DMS53 treated with DMSO at 0.1 percent for 48 hours (cell line): ENCODE measurements at regions not wholly inside any gene's neighbourhood (a gene's known extent, or its start where the extent isn't known, plus 50 kb on each side); places are given as distances from the start of the nearest gene placed in this dataset.
"Not testable (repeated sequence)": the region's sequence is repeated elsewhere in the genome, so short reads cannot be mapped to it uniquely, and the experiment has no call there.

Experiments
- DNase-seq: peaks from one replicate; lab custom pipeline; 2025; ENCODE audit not compliant: unreplicated experiment; lab: John Stamatoyannopoulos, UW

GRCh38 chr5:99177796-99178195 lies 249.0 kb upstream of the CHD1 start:
- no peak for DNase-seq

- DNase-seq: no peak
Measured at GRCh38 chr5:99176186-99176585, 247.4 kb upstream of the CHD1 start.

GRCh38 chr5:99169309-99169708 lies 240.5 kb upstream of the CHD1 start:
- DNase-seq: peak; percentile 13

GRCh38 chr5:99161538-99161937 lies 232.7 kb upstream of the CHD1 start:
- DNase-seq: not testable (repeated sequence)

DNA sequence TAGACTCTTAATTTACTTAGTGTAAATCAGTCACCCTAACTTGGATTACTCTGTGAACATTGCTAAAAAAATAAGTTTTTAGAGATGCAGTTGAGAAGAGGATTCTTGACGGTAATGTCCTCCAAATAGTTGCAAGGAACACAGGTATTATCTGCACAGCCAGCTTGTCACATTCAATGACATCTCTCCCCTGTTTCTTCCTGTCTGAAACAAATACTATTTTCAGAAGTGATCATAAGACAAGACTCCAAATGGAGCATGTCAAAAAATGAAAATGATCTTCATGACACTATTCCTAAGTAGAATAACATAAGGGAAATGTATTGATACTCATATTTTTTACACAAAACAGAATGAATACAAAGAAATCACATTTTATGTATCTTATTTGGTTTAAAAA lies 227.9 kb upstream of the CHD1 start:
- DNase-seq: no peak

- not testable (repeated sequence) for DNase-seq
Measured at GRCh38 chr5:99143283-99143795, 214.5 kb upstream of the CHD1 start.

DNA sequence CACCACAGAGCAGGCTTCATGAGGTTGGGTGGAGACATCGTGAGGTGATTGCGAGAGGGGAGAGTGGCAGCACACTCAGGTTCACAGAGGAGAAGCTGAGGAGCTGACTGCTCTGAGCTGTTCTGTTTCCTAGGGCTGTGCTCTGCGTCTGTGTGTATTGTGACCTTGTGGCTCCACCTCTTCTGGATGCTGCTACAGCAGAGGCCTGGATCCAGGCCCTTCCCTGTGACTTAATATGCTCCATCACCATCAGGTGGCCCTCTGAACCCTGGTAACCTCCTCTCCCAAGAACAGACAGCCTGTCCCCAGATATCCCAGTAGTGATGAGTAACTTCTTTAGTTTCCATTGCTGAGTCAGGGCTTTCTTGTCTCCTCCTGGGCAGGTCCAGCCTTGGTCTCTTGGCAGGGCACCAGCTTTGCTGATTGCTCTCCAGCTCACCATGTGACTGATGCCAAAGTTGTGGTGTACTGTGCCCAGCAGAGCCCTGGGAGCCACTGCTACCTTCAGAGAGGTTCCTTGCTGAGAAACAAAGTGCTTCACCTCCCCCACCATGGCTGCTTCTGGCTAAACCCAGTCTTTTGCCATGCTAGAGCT lies 212.8 kb upstream of the CHD1 start:
- DNase-seq: no peak

GRCh38 chr5:99138911-99139310 lies 210.1 kb upstream of the CHD1 start:
- DNase-seq: no peak

- no peak for DNase-seq
Measured at GRCh38 chr5:99133921-99134320, 205.1 kb upstream of the CHD1 start.

GRCh38 chr5:99129768-99130501 lies 201.1 kb upstream of the CHD1 start:
- DNase-seq: no peak

DNA sequence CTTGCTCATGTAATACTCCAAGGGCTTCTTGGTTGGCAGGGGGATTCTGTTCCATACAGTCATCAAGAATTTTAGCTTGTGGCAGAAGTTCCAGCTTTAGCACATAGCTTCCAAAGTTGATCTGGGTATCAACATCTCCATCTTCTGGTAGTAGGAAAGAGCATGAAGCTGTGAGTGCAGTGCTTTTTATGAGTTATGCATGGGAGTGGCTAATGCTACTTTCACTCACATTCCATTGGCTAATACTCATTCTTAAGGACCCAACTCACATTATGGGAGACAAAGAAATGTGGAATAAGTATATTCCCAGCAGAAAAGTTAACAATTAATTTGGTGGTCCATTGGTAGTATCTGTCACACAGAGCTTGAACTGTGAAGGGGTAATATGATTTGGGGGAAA lies 194.2 kb upstream of the CHD1 start:
- no peak for DNase-seq

DNA sequence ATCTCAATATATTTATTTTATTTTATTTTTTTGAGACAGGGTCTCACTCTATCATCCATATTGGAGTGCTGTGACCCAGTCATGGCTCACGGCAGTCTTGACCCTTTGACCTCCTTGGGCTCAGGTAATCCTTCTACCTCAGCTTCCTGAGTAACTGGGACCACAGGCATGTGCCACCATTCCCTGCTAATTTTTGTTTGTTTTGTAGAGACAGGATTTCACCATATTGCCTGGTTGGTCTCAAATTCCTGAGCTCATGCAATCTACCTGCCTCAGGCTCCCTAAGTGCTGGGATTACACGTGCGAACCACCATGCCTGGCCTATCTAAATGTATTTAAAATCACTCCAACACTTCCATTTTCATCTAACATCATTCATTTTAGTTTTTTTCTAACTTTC lies 190.5 kb upstream of the CHD1 start:
- DNase-seq: no peak

- no peak for DNase-seq
Measured at GRCh38 chr5:99116526-99116925, 187.7 kb upstream of the CHD1 start.

GRCh38 chr5:99109894-99110293 lies 181.1 kb upstream of the CHD1 start:
- no peak for DNase-seq

DNA sequence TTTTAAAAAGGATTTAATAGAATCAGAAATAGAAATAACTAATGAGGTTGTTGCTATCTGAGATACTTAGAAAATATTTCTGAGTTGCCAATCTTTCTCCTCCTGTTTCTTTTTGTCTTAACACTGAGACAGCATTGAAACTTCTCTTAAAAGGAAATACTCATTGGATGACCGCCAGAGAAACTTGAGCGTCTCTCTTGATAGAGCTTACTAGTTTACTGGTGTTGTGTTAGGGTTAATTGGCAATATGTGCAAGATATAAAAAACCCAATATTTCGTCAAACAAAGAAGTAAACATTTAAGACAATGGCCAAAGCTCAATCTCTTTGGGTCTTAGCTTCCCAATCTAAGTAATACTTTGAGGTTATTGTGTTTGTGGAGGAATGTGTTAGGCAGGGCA lies 176.4 kb upstream of the CHD1 start:
- DNase-seq: no peak

- DNase-seq: peak; percentile 19
Measured at GRCh38 chr5:99104538-99105132, 175.8 kb upstream of the CHD1 start.

DNA sequence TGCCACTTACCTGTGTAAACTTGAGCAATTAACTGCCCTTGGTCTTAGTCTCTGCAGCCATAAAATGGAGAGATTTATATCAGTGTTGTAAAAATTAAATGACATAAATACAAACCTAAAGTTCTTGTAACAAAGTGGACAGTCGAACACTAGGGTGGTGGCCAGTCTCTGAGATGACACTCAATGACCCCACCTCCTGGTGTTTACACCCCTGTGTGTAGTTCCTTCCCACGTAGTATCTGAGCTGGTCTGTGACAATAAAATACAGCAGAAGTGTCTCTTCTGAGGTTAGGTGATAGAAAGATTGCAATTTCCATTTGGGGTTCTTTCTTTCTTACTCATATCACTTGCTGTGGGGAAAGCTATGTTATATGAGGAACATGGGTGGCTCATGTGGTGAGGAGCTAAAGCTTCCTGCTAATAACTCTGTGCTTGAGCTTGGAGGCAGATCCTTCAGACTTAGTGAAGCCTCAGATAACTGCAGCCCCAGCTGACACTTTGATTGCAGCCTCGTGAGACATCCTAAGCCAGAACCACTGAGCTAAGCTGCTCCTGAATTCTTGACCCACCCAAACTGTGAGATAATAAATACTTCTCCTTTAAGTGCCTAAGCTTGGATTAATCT lies 173.4 kb upstream of the CHD1 start:
- DNase-seq: no peak

DNA sequence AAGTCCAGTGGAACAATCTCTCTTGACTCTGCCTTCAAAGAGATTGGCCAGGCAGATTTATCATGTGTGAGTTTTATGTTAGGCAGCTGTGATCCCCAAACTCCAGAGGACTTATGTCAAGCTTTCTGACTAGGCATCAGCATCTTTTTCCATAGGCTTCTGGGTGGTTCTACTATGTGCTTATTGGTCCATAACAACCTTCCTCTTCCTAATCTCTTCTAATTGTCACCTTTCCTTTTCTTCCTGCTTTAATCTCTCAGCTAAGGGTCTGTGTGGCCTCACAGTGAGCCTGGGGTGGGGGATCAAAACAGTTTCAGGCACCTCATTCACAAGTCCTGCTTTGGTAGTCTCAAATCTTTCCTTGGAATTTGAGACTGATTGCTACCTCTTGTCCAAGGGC lies 170.9 kb upstream of the CHD1 start:
- no peak for DNase-seq

- DNase-seq: no peak
Measured at GRCh38 chr5:99089822-99090549, 161.2 kb upstream of the CHD1 start.

DNA sequence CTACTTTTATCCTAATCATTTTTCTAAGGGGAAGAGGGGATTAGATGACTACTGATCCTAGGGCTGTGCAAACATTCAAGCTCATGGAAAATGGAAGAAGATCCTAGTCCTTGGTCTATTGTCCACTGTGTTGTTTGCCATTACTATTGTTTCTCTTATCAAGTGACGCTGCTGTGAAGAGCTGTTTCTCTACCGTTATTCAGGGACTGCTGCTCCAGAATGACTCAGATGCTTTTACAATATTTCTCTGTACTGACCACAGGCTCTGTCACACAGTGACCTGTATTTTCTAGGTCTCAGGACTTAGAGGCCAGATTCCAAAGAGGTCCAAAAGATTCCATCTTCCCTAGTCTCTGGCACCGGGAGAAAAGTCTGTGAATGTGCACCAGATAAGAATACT lies 159.5 kb upstream of the CHD1 start:
- DNase-seq: no peak

DNA sequence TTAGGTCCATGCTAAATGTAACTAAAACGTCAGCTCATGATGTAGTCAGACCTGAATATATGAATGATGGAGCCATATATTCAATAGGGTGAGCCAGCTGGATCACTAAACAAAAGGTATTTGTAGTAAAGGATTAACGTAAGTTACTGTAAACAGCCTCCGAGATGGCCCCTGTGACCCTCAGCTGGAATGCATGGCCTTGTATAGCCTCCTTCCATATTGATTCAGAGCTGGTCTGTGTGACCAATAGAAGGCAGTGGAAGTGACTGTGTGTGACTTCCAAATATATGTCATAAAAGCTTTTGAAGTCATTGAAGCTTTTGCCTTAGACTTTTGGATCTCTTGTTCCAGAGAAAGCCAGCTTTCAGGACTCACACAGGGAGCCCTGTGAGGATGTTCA lies 154.4 kb upstream of the CHD1 start:
- DNase-seq: no peak
